ENCODE measurements at regions not wholly inside any gene's neighbourhood (a gene's known extent, or its start where the extent isn't known, plus 50 kb on each side); places are given as distances from the start of the nearest gene placed in this dataset.
A peak's percentile ranks its signal among the peaks of the same experiment; 100 is the strongest.

DNA sequence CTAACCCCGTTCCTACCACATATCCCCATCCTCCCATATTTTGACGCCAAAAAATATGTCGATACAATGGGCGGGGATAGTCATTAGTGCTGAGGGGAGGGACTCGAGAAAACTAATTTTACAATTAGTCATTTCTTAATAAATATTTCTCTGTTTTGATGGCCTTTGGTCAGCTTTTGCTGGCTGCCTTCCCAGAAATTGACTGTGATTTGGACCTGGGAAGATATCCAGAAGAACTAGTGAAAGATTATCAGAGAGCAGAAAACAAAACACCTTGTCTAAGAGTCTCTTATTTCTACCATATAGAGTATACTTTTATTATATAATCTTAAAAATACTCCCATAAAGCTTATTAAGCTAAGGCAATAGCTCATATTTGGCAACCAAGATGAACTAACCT is 247.6 kb downstream of the MRPL39 start:
- TF ChIP-seq, protein P1, sequence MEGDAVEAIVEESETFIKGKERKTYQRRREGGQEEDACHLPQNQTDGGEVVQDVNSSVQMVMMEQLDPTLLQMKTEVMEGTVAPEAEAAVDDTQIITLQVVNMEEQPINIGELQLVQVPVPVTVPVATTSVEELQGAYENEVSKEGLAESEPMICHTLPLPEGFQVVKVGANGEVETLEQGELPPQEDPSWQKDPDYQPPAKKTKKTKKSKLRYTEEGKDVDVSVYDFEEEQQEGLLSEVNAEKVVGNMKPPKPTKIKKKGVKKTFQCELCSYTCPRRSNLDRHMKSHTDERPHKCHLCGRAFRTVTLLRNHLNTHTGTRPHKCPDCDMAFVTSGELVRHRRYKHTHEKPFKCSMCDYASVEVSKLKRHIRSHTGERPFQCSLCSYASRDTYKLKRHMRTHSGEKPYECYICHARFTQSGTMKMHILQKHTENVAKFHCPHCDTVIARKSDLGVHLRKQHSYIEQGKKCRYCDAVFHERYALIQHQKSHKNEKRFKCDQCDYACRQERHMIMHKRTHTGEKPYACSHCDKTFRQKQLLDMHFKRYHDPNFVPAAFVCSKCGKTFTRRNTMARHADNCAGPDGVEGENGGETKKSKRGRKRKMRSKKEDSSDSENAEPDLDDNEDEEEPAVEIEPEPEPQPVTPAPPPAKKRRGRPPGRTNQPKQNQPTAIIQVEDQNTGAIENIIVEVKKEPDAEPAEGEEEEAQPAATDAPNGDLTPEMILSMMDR (IDR thresholded peaks at IDR 0.05), result no peak
- Mint-ChIP-seq H3K4me3 (no peak overlapping the region), H3K36me3 (no peaks in the 10 kb centered on the region), H3K27ac (no peak overlapping the region), H3K27me3 (ENCODE audit: low read depth in 2 of 2) (no peaks in the 10 kb centered on the region), H3K9me3 (peaks cover 0 to 5% of the 10 kb centered on the region in 2 donors), H3K4me1 (no peaks in the 10 kb centered on the region)
- ATAC-seq (no peak), DNase-seq (no peak)
- intact Hi-C loops (cut with micrococcal nuclease), result no loop called here
- WGBS (ENCODE audit: insufficient coverage), result 43% methylated on average over 1 of the region's 5 CpGs
- Histone ChIP-seq H3K36me3 (ENCODE audit: control insufficient read depth, insufficient read depth, low read length) (no peaks in the 10 kb centered on the region), H3K4me1 (ENCODE audit: control insufficient read depth, insufficient read depth, low read length) (no peaks in the 10 kb centered on the region), H3K4me3 (ENCODE audit: low read length) (no peak overlapping the region), H3K27me3 (ENCODE audit: control insufficient read depth, insufficient read depth, low read length) (no peaks in the 10 kb centered on the region), H3K9me3 (ENCODE audit: control insufficient read depth, insufficient read depth, low read length) (no peaks in the 10 kb centered on the region), H3K27ac (ENCODE audit: low read length) (no peak overlapping the region)

DNA sequence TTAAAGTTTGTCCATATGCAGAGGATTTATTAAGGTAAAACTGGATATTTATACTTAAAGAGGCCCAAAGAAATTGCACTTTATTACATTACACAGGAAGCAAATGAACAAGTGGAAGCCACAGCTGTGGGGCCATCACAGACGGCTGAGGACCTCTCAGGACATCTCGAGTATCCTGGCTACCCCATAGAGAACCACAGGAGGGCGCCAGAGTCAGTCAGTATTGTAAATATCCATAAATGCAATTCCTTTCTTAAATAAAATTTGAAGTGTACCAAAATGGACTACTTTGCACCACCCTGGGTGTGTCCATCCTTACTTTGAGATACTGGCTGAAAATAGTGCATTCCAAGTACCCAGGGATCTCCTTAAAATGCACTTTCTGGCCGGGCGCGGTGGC is 257.2 kb downstream of the MRPL39 start:
- Mint-ChIP-seq H3K4me1 (no peaks in the 10 kb centered on the region), H3K27me3 (ENCODE audit: low read depth in 2 of 2) (no peaks in the 10 kb centered on the region), H3K27ac (no peak overlapping the region), H3K4me3 (no peak overlapping the region), H3K9me3 (peaks cover 3 to 11% of the 10 kb centered on the region in 2 donors), H3K36me3 (no peaks in the 10 kb centered on the region)
- WGBS (ENCODE audit: insufficient coverage), result 67% methylated on average over 6 of the region's 6 CpGs
- TF ChIP-seq, protein P1 (IDR thresholded peaks at IDR 0.05), result no peak
- Histone ChIP-seq H3K27me3 (ENCODE audit: control insufficient read depth, insufficient read depth, low read length) (no peaks in the 10 kb centered on the region), H3K36me3 (ENCODE audit: control insufficient read depth, insufficient read depth, low read length) (no peaks in the 10 kb centered on the region), H3K4me1 (ENCODE audit: control insufficient read depth, insufficient read depth, low read length) (no peaks in the 10 kb centered on the region), H3K9me3 (ENCODE audit: control insufficient read depth, insufficient read depth, low read length) (no peaks in the 10 kb centered on the region), H3K4me3 (ENCODE audit: low read length) (no peak overlapping the region), H3K27ac (ENCODE audit: low read length) (no peak overlapping the region)
- intact Hi-C loops (cut with micrococcal nuclease), result no loop called here
- DNase-seq (peak in 1 of 2 donors; percentile 3), ATAC-seq (no peak)

DNA sequence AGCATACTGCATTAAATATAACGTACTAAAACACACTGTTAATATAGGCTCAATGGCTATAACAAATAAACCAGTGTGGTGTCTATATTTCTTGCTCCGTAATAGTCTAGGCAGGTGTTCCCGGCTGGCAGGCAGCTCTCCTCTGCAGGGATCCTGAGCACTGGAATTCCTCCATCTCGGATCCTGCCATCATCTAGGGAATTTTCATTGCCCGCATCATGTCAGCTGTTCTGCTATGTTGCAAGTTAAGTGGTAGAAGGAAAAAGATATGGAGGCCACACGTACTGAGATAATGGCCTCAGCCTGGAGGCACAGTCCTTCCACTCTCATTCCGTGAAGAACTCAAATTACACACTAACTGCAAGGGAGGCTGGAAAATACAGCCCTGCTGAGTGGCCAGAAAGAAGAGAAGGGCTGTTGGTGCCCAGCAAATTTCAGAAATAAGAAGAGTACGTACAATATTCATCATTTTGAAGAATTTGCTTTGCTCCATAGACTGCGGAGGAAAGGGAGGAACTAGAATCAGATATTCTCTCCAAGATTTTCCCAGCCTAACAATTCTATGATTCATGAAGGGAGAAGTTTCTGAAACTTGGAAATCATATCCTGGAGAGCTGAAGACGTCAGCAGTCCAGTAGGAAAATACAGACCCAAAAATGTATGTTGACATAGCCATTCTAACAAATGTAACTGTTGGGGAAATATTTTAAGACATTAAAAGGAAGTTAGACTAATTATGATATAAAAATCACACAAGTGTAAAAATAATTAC is 263.3 kb downstream of the MRPL39 start:
- intact Hi-C loops (cut with micrococcal nuclease), result no loop called here

More for the DNA sequence above, 263.3 kb downstream of the MRPL39 start:
- TF ChIP-seq, protein P1 (IDR thresholded peaks at IDR 0.05), result no peak
- H3K27ac ChIP-seq (ENCODE audit: low read length), result no peak overlapping the region
- DNase-seq, result no peak
- 83% methylated on average over 9 of the region's 10 CpGs for WGBS (ENCODE audit: insufficient coverage)
- no peak overlapping the region for H3K4me3 ChIP-seq (ENCODE audit: low read length)
- Mint-ChIP-seq H3K4me3 (no peak overlapping the region), H3K4me1 (no peaks in the 10 kb centered on the region), H3K27ac (no peak overlapping the region), H3K36me3 (no peaks in the 10 kb centered on the region), H3K27me3 (ENCODE audit: low read depth in 2 of 2) (no peaks in the 10 kb centered on the region), H3K9me3 (peaks cover 3 to 13% of the 10 kb centered on the region in 2 donors)
- H3K4me1 ChIP-seq (ENCODE audit: control insufficient read depth, insufficient read depth, low read length), result no peaks in the 10 kb centered on the region
- no peaks in the 10 kb centered on the region for H3K36me3 ChIP-seq (ENCODE audit: control insufficient read depth, insufficient read depth, low read length)
- H3K27me3 ChIP-seq (ENCODE audit: control insufficient read depth, insufficient read depth, low read length), result no peaks in the 10 kb centered on the region
- H3K9me3 ChIP-seq (ENCODE audit: control insufficient read depth, insufficient read depth, low read length), result no peaks in the 10 kb centered on the region
- no peak for ATAC-seq

Measured in natural killer cell (primary cell).